HG03039 (cell line): ENCODE measurements at regions not wholly inside any gene's neighbourhood (a gene's known extent, or its start where the extent isn't known, plus 50 kb on each side); places are given as distances from the start of the nearest gene placed in this dataset.
"Not testable (repeated sequence)": the region's sequence is repeated elsewhere in the genome, so short reads cannot be mapped to it uniquely, and the experiment has no call there.

Experiments used
- ATAC-seq: cut with Tn5 transposase; IDR thresholded peaks from one replicate; pipeline ENCODE4 v1.9.1; 2021; ENCODE audit warnings: mild to moderate bottlenecking, moderate library complexity; ENCODE audit not compliant: unreplicated experiment

DNA sequence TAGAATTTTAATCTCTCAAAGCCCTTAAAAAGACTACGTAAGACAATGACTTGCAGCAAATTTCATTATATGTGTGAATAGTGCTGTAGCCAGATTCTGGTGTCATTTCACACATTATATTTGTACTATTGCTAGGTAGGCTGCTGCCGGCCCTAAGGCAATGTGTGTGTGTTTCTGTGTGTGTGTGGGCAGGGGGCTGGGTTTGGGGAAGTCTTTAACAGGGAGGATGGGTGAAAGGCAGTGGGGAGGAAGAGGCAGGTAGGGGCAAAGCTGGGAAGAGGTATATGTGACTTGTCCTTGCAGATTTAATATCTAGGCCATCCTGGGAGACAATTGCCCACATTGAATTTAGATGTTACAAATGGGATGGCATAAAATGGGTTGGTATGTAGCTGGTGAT lies 130.8 kb downstream of the MACIR start:
- no peak for ATAC-seq

DNA sequence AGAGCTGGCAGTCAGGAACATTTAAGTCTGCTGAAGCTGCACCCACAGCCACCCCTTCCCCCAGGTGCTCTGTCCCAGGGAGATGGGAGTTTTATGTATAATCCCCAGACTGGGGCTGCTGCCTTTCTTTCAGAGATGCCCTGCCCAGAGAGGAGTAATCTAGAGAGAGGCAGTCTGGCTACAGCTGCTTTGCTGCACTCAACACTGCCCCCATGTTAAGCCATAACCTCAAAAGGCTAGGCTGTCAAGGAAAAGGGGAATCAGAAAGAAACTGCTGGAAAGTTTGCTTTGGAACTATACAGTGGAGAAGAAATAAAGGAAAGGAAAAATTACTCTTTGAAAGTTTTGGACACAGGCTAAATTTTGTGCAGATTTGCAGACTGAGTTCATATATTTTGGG lies 127.2 kb downstream of the MACIR start:
- ATAC-seq: no peak

DNA sequence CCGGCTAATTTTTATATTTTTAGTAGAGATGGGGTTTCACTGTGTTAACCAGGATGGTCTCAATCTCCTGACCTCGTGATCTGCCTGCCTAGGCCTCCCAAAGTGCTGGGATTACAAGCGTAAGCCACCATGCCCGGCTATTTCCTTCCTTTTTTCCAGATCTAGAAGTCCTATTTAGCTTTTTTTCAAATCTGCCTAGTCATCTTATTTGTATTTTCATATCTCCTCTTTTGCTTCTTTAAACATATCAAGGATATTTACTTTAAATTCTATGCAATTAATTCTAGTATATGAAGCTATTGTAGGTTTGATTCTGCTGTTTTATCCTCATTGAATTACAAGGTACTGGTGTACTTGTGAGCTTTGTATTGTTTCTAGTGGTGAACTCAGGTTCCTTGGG lies 119.1 kb downstream of the MACIR start:
- ATAC-seq: not testable (repeated sequence)

DNA sequence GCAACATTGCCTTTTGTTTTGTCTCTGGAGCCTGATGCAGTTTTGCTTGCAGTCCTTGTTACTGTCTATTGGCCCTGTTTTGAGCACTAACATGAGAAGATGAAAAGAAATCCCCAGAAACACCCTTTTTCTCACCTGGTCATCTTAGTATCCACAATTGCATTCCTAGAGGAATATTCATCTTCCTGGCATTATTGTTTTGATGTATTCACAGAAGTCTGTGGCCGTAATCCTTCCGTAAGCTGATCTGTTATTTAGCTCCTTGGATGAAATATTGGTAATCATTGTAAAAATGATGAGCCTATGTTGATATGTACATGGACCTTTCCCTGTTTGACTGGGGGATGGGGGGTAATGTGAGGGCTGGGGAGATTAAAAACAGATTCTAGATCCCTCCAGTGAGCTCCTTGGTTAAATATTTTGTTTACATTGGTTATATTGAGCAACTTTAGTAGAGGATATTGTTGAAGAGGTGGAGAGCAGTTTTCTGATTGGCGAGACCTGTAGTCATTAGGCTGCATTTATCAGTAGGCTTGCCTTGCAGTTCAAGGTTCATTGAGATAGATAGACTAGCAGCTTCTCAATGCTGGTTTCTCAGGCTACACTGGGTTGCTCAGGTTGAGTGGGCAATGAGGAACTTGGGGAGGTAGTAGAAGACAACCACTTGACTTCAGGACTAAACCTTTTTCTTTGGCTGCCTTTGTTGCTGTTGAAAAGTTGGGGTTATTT lies 117.5 kb downstream of the MACIR start:
- ATAC-seq: no peak

DNA sequence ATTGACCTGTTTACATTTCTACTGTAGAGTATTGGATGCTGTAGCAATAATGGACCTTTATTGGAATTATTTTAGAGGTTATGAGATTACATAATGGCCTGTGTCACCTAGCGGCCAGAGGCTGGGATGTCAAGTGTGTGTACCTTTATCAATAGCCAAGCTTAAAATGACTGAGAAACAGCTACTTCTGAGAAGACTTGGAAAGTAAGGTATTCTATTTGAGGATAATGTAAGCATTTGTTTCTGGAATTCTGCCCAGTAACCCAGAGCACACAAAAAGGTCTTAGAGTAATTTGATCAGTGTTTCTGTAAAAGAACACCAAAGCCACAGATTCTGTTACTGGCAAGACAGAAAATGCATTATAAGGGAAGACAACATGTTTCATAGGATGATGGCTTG lies 116.8 kb downstream of the MACIR start:
- no peak for ATAC-seq

DNA sequence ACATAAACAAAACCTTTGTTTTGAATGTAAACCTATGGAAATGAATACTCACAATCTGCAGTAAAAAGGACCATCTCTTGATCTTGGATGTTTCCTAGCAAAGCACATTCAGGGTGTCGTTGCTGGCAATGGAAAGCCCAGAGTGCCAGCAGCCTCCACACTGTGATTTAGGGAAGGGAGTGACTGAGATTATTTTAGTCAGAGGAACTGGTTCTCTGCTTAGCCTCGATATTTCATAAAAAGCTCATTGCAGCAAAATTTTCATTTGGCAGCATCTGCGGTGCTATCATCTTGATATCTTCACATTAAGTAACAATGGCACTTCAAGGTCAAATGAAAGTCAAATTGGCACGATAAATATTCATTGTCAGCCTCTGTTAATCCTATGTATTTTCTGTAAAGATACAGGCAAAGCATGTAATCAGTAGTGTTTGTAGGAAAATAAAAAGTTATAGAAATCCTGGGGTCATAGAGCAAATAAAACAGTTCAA lies 116.0 kb downstream of the MACIR start:
- ATAC-seq: no peak

DNA sequence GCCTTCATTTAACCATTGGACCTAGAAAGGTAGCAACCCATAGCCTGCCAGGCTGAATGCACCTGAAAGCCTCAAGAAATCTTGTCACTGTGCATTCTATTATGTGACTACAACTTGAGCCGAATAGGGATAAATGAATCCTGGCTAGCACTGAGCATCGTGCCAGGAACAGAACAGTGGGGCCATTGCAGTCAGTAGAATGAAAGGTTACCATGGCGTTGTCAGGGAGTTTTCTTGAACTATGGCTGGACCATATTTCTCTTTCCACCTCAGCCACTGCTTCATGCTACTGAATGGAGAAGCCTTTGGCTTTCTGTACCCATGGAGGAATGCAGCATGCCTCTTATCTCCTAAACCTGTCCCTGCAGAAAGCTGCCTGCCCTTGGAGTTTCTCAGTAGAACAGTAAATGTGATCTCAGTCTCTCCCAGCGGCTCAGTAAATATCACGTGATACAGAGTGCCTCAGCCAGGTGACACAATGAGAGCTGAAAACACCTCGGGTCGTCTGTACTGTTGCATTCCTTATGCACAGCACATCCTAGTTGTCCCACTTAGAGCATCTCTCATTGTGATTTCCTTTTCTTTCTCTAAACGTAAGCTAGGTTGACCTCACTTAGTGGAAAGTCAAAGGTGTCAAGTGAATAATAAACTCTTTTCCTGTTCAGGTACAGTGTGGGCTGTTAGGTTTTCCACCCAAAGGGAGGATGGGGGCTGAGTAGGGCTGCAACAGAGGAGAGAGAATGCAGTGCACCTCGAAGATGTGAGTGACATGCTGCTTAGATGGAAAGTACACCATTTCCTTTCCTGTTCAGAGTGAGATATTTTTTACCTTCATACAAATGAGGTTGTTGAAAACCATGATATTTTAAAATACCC lies 115.3 kb downstream of the MACIR start:
- no peak for ATAC-seq

DNA sequence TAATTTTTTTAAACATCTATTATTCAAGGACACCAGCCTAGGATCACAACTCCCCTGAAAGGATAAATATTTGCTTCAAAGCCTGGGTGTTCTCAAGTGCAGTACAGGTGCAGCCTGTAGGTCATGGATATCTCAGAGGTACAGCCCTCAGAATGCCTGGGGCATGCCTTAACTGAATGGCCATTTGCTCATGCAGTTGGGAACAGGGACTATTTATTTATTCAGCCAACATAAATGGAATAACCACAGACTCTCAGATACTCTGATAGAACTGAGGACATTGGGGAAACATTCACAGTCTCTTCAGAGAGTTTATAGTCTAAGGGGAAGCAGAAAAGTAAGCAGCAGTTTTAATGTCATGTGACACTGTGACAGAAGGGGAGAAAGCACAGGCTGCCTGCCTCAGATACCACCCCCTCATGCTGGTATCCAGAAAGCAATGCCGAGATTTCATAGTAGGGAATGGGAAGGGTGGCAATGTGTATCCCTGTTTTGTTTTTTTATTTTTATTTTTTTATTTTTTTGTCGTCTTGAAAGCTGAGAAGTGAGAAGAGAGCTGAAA lies 112.6 kb downstream of the MACIR start:
- no peak for ATAC-seq

DNA sequence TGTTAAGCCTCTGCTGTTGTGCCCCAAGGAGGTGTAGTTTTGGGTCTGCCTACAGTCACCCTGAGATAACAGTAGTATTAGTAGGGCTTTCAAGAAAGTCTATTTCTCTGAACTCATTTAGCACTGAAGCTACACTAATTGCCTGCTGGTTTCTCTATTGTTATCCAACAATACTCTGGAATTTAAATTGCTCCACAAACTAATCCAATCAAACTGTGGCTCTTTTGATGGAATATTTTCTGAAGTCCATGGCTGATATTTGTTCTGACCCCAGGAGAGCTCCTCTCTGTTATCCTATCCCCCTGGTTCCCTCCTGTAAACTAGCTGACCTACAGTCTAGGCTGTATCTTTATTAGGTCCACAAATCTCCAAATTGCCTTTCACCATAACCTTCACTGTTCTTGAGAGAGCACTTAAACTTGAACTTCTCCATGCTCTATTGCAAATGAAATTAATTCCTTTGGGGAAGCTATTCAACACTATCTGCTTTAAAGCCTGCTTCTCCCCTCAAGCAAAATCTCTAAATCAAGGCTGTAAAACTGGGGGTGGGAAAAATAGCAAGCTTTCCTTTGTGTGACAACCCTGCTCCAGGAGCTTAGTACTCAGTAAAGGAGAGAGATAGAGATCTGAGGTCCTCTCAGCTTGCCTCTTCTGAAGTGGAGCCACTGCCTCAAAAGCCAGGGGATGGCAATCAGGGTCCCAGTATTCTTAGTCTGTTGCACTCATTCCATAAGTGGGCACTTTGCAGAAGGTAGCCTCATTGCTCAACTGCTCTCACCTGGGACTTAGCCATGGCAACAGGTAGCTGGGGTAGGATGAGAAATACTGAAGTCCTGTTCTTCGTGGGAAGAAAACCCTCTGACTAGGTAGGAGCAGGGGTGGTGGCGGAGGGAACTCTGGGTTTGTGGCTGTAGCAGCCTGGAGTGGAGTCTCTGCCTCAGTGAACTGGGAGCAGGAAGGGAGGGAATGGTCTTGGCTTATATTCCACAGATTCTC lies 110.9 kb downstream of the MACIR start:
- no peak for ATAC-seq

DNA sequence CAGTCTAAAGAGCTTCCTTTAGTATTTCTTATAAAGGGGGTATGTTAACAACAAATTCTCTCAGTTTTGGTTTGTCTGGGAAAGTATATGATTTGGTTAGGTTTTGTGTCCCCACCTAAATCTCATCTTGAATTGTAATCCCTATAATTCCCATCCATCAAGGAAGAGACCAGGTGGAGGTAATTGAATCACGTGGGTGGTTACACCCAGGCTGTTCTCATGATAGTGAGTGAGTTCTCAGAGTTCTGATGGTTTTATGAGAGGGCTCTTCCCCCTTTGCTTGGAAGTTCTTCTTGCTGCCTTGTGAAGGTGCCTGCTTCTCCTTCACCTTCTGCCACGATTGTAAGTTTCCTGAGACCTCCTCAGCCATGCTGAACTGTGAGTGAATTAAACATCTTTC lies 109.1 kb downstream of the MACIR start:
- no peak for ATAC-seq

DNA sequence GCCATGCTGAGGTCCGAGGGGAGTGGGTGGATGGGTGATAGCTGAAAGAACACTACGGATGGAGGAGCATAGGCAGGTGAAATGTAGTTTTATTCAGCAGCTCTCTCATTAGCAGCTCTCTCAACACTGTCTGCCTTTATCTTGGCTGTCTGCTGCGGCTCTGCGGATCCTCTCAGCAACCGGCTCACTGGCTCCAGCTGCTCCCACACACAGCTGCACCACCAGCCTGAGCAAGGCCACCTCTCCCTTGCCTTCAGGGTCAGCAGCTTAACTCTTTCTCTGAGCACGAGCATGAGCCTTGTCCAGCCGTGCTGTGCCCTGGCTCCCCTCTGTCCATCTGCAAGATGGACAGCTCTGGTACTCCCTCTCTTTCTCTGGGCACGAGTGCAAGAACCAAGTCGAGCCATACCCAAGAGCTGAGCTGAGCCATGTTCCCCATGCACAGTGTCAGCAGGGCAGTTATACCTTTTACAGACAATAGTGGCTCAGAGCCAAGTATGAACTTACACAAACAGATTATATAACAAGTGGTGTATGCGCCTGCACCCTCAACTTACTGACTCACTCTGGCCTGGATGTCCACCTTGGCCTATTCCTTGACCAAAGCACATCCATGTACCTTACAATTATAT lies 108.5 kb downstream of the MACIR start:
- no peak for ATAC-seq

DNA sequence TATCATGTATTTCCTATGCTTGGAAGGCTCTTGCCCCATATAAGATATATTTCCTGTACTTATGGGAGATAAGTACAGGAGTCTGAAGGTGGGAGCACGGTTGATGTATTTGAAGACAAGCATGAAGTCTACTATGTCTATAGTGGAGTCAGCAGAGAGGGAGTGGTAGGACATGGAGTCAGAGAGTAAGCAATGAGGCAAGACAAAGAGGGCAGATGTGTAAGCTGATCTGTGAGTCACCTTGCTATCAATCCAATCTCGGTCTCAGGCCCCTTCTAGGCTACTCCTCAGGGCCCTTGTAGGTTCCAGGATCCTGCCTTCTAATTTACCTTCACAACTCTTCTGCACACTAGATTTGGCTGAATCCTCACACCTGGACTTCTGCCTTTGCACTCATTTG lies 105.5 kb downstream of the MACIR start:
- ATAC-seq: no peak

DNA sequence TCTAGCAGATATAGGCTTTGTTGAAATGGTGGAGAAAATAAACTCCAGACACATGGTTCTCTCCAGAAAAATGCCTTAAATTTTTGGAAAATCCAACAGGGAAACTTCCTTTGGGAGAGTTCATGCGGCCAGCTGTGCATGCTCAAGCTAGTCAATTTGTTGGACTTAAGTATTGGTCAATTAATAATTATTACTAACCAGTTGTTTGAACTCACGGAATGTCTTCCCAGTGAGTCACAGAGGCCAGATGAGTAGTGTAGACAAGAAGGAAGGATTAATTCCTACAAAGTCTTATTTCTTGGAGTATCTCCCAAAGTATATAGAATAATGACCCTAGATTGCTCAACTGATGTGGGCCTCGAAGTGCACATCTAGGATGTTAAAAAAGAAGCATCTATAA lies 103.6 kb downstream of the MACIR start:
- ATAC-seq: no peak

DNA sequence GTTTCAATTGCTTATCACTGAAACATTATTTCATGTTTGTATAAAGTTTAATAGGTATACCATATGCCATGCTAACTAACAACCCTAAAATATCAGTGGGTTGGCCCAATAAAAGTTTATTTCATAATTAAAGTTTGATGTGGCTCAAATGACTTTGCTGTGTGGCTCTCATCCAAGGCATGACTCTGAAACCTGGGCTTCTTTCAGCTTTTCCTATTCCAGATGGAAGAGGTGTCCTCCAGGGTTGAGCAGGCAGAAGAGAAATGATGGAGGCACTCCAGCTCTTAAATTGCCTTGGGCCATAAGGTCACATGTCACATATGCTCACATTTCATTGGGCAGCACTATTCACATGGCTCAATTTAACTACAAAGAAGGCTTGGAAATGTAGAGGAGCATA lies 101.9 kb downstream of the MACIR start:
- ATAC-seq: no peak

DNA sequence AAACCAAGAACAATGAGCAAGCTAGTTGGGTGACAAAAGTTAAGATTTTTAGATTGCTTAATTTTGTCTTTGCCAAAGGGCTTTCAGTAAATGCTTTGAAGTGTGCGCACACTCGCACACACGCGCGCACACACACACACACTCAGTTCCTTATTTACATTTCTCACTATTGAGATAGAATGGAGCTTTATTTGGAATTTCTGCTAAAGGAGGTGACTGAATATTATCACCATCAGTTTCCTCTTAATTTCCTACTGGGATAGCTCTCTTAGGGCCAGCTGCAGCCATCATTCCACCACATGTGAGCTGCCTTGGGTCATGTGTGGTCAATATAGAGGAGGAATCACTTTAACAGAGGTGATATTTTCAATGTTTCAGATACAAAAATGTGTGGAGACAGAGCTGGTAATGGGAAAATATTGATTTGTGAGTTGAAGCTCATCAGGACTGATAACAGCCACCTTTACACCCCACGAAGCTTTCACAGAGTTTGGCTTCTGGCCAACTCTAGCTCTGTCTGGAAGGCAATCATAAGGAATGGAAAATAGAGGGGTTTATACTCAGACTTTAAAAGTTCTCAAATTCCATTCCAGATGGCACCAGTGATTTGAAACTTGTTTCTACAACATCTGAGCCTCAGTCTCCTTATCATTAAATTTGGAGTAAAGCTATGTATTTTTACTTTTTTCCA lies 99.9 kb downstream of the MACIR start:
- ATAC-seq: no peak

DNA sequence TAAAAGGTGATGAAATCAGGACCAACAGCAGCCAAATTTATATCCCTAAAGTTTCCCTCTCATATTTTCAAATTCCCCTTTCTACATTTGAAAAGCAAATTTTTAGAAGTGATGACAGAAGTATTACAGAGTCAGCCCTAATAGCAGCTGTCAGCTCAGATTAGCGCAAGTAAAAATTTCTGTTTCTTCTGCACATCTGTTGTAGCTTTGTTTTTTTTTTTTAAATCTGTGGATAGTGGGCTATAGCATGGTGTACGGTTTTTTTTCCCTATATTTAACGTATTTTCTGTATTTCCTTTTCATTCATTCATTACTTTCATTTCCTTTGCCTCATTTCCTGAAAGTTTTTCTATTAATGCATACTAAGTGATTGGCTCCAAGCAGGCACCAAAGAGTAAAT lies 99.1 kb downstream of the MACIR start:
- no peak for ATAC-seq

DNA sequence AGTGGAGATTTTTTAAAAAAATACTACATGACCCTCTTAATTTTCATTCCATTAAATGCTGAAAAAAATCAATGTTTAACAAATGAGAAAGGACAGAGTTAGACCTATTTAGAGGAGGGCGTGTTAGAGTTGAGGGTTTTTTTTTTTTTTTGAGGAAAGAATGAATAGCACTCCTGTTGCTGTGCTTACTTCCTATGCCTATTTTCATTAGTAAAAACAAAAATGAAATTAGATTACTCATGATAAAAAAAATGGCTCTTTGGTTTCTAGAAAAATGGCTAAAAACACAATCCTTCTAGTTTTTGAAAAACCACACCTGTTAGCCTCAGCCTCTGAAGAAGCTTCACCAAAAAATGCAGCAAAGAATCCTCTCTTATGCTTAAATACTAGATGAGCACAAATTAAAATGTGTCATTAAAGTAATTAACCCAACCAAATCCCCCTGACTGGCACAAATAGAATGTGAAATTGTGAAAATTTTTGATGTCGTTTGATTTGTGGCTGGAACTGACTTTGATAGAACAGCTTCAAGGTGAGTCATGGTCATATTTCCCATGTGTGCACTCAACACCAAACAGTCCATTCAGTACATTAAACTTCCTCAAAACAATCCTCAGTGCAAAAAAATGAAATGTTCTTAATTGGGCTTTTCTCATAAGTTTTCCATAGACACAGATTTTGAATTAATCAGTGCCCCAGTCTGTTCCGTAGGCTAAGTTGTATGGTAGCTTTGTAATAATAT lies 98.0 kb downstream of the MACIR start:
- no peak for ATAC-seq

DNA sequence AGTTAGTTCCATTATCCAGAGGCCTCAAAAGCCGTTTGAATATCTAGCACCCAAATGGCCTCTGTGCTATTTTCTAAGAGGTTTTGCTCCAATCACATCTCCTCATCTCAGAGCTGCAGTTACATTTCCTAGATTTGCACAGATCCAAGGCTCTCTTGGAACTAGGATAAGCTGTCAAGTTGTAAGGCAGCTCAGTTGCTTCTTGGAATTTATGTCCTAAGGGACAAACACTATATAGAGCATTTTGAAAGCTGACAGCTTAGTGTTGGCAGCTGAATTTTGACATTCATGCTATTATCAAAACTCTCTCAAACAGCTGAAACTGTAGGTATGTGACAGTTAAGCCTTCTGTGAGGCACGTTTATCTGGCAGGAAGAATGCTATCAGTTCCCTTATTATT lies 97.0 kb downstream of the MACIR start:
- no peak for ATAC-seq

DNA sequence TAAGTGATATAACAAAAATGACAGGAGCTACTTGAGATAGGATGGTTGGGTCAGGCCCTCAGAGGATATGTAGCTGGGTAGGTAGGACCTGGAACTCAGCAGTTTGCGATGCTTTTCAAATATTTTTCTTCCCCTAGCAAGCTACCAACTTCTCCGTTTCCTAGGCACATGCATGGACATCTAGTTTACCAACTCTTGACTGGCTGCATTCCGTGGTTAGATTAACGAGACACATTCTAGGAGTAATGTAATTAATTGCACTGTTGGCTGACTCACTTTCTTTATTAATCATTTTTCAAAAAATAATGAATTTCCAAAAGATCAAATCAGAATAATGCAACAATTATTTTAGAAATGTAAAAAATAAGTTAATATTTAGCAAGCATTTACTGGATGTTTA lies 95.9 kb downstream of the MACIR start:
- no peak for ATAC-seq
